IPS-11a (cell line): ENCODE measurements at regions not wholly inside any gene's neighbourhood (a gene's known extent, or its start where the extent isn't known, plus 50 kb on each side); places are given as distances from the start of the nearest gene placed in this dataset.
"Not testable (repeated sequence)": the region's sequence is repeated elsewhere in the genome, so short reads cannot be mapped to it uniquely, and the experiment has no call there.

ENCODE experiments used
- H3K4me3 ChIP-seq: one replicate; pipeline ENCODE4 v1.5.1; 2013; ENCODE audit warnings: low read depth, low read length, control low read depth

GRCh38 chr1:242738702-242739645, 214.5 kb upstream of the PLD5 start:
- no peak overlapping the region for H3K4me3 ChIP-seq

GRCh38 chr1:242736611-242737010, 212.1 kb upstream of the PLD5 start:
- H3K4me3 ChIP-seq: no peak overlapping the region

GRCh38 chr1:242735323-242735722, 210.8 kb upstream of the PLD5 start:
- H3K4me3 ChIP-seq: no peak overlapping the region

GRCh38 chr1:242731446-242731845, 206.9 kb upstream of the PLD5 start:
- H3K4me3 ChIP-seq: no peak overlapping the region

- H3K4me3 ChIP-seq: no peak overlapping the region
Observed at GRCh38 chr1:242728696-242729095, 204.2 kb upstream of the PLD5 start.

- no peak overlapping the region for H3K4me3 ChIP-seq
Observed at GRCh38 chr1:242723044-242723716, 198.7 kb upstream of the PLD5 start.

- H3K4me3 ChIP-seq: no peak overlapping the region
Observed at GRCh38 chr1:242718967-242719366, 194.5 kb upstream of the PLD5 start.

GRCh38 chr1:242712248-242712647, 187.8 kb upstream of the PLD5 start:
- no peak overlapping the region for H3K4me3 ChIP-seq

- no peak overlapping the region for H3K4me3 ChIP-seq
Observed at GRCh38 chr1:242710847-242711246, 186.3 kb upstream of the PLD5 start.

GRCh38 chr1:242710286-242710685, 185.8 kb upstream of the PLD5 start:
- H3K4me3 ChIP-seq: no peak overlapping the region

GRCh38 chr1:242703467-242703866, 179.0 kb upstream of the PLD5 start:
- no peak overlapping the region for H3K4me3 ChIP-seq

GRCh38 chr1:242692988-242693387, 168.5 kb upstream of the PLD5 start:
- no peak overlapping the region for H3K4me3 ChIP-seq

- H3K4me3 ChIP-seq: no peak overlapping the region
Observed at GRCh38 chr1:242691610-242691945, 167.1 kb upstream of the PLD5 start.

- no peak overlapping the region for H3K4me3 ChIP-seq
Observed at GRCh38 chr1:242690849-242691609, 166.5 kb upstream of the PLD5 start.

- H3K4me3 ChIP-seq: no peak overlapping the region
Observed at GRCh38 chr1:242689378-242689777, 164.9 kb upstream of the PLD5 start.

- no peak overlapping the region for H3K4me3 ChIP-seq
Observed at GRCh38 chr1:242674951-242675645, 150.6 kb upstream of the PLD5 start.

- no peak overlapping the region for H3K4me3 ChIP-seq
Observed at GRCh38 chr1:242673652-242674051, 149.2 kb upstream of the PLD5 start.

- not testable (repeated sequence) for H3K4me3 ChIP-seq
Observed at GRCh38 chr1:242673165-242673564, 148.7 kb upstream of the PLD5 start.

GRCh38 chr1:242670019-242670418, 145.5 kb upstream of the PLD5 start:
- no peak overlapping the region for H3K4me3 ChIP-seq

- H3K4me3 ChIP-seq: no peak overlapping the region
Observed at GRCh38 chr1:242662886-242663285, 138.4 kb upstream of the PLD5 start.

GRCh38 chr1:242653772-242654171, 129.3 kb upstream of the PLD5 start:
- H3K4me3 ChIP-seq: not testable (repeated sequence)
